H9 (cell line): ENCODE measurements at regions not wholly inside any gene's neighbourhood (a gene's known extent, or its start where the extent isn't known, plus 50 kb on each side); places are given as distances from the start of the nearest gene placed in this dataset.

Experiments used
- DNase-seq: peaks from one replicate; pipeline ENCODE4 v3.0.0-alpha.2; 2017
- H2AFZ ChIP-seq: one replicate; pipeline ENCODE4 v1.6.1; 2013; ENCODE audit warnings: mild to moderate bottlenecking, low read length, control low read depth, moderate library complexity
- H2AK5ac ChIP-seq: 2 replicates; pipeline ENCODE4 v1.6.1; 2013; ENCODE audit warnings: low read length, control low read depth, mixed read lengths; ENCODE audit not compliant: insufficient read length
- H2BK120ac ChIP-seq: one replicate; pipeline ENCODE4 v1.6.1; 2013; ENCODE audit warnings: low read depth, mild to moderate bottlenecking, low read length, control low read depth, inconsistent platforms; ENCODE audit not compliant: poor library complexity, severe bottlenecking
- H2BK12ac ChIP-seq: 2 replicates; pipeline ENCODE4 v1.6.1; 2013; ENCODE audit warnings: low read length, control low read depth, mixed read lengths, low read depth; ENCODE audit not compliant: insufficient read length
- H2BK15ac ChIP-seq: 2 replicates; pipeline ENCODE4 v1.6.1; 2013; ENCODE audit warnings: low read depth, low read length, control low read depth
- H2BK20ac ChIP-seq: one replicate; pipeline ENCODE4 v1.6.1; 2013; ENCODE audit warnings: low read depth, mild to moderate bottlenecking, low read length, control low read depth, inconsistent platforms; ENCODE audit not compliant: poor library complexity, severe bottlenecking
- H2BK5ac ChIP-seq: 2 replicates; pipeline ENCODE4 v1.6.1; 2013; ENCODE audit warnings: low read length, control low read depth, mixed read lengths; ENCODE audit not compliant: insufficient read length
- H3K14ac ChIP-seq: 2 replicates; pipeline ENCODE4 v1.6.1; 2013; ENCODE audit warnings: low read length, control low read depth; ENCODE audit not compliant: insufficient read depth
- H3K18ac ChIP-seq: 2 replicates; pipeline ENCODE4 v1.6.1; 2013; ENCODE audit warnings: low read depth, mild to moderate bottlenecking, mixed read lengths, low read length, control low read depth; ENCODE audit not compliant: insufficient read length
- H3K23ac ChIP-seq: 2 replicates; pipeline ENCODE4 v1.6.1; 2013; ENCODE audit warnings: low read length, control low read depth, mixed read lengths, low read depth; ENCODE audit not compliant: insufficient read length
- H3K23me2 ChIP-seq: 2 replicates; pipeline ENCODE4 v1.6.1; 2013; ENCODE audit warnings: low read depth, mild to moderate bottlenecking, mixed read lengths, low read length, control low read depth; ENCODE audit not compliant: insufficient read length, poor library complexity, severe bottlenecking
- H3K27ac ChIP-seq: 2 replicates; pipeline ENCODE4 v1.5.1; 2013; ENCODE audit warnings: low read length, control low read depth, mixed read lengths, low read depth; ENCODE audit not compliant: insufficient read length
- H3K27me3 ChIP-seq: 2 replicates; pipeline ENCODE4 v1.6.1; 2013; ENCODE audit warnings: low read length, control low read depth, inconsistent platforms; ENCODE audit not compliant: insufficient read depth
- H3K4ac ChIP-seq: 2 replicates; pipeline ENCODE4 v1.6.1; 2013; ENCODE audit warnings: low read depth, mild to moderate bottlenecking, control low read depth, inconsistent platforms, low read length, moderate library complexity
- H3K4me1 ChIP-seq: 2 replicates; pipeline ENCODE4 v1.6.1; 2013; ENCODE audit warnings: low read length, control low read depth, inconsistent platforms; ENCODE audit not compliant: insufficient read depth
- H3K4me2 ChIP-seq: 2 replicates; pipeline ENCODE4 v1.6.1; 2013; ENCODE audit warnings: low read length, control low read depth, mixed read lengths; ENCODE audit not compliant: insufficient read length, insufficient read depth
- H3K56ac ChIP-seq: 2 replicates; pipeline ENCODE4 v1.6.1; 2013; ENCODE audit warnings: low read depth, mild to moderate bottlenecking, mixed read lengths, low read length, control low read depth; ENCODE audit not compliant: insufficient read length
- H3K79me1 ChIP-seq: 2 replicates; pipeline ENCODE4 v1.6.1; 2013; ENCODE audit warnings: low read depth, mild to moderate bottlenecking, moderate library complexity, low read length, control low read depth, inconsistent platforms; ENCODE audit not compliant: insufficient read depth, poor library complexity, severe bottlenecking
- H3K79me2 ChIP-seq: 2 replicates; pipeline ENCODE4 v1.6.1; 2013; ENCODE audit warnings: low read length, control low read depth, inconsistent platforms; ENCODE audit not compliant: insufficient read depth
- H3K9ac ChIP-seq: 2 replicates; pipeline ENCODE4 v1.6.1; 2013; ENCODE audit warnings: low read length, control low read depth, mixed read lengths; ENCODE audit not compliant: insufficient read length; ENCODE audit errors: extremely low read depth
- H3K9me3 ChIP-seq: one replicate; pipeline ENCODE4 v1.6.1; 2013; ENCODE audit warnings: low read depth, low read length, inconsistent platforms; ENCODE audit not compliant: control insufficient read depth
- H3T11ph ChIP-seq: one replicate; pipeline ENCODE4 v1.6.1; 2013; ENCODE audit warnings: mild to moderate bottlenecking, low read length, control low read depth, inconsistent platforms
- H4K20me1 ChIP-seq: one replicate; pipeline ENCODE4 v1.6.1; 2013; ENCODE audit not compliant: control insufficient read depth, insufficient read length, insufficient read depth
- H4K5ac ChIP-seq: 2 replicates; pipeline ENCODE4 v1.6.1; 2013; ENCODE audit warnings: low read depth, mild to moderate bottlenecking, mixed read lengths, low read length, control low read depth; ENCODE audit not compliant: insufficient read length
- H4K8ac ChIP-seq: replicated peaks from 2 replicates; pipeline ENCODE4 v1.6.1; 2013; ENCODE audit warnings: low read length, control low read depth, mixed read lengths, low read depth; ENCODE audit not compliant: insufficient read length
- H4K91ac ChIP-seq: 2 replicates; pipeline ENCODE4 v1.6.1; 2013; ENCODE audit warnings: low read depth, mild to moderate bottlenecking, moderate library complexity, mixed read lengths, low read length, control low read depth; ENCODE audit not compliant: insufficient read length
- H3K27ac Mint-ChIP-seq, 3 experiments: 2 replicates in 2 of 3; 3 replicates in 1 of 3; pipeline ENCODE4 v1.8.0; 2020 to 2021; ENCODE audit warnings: mixed read lengths in 3 of 3, mild to moderate bottlenecking in 1 of 3, moderate library complexity in 1 of 3
- H3K27me3 Mint-ChIP-seq: 2 replicates; pipeline ENCODE4 v1.8.0; 2021; ENCODE audit warnings: low read depth, mild to moderate bottlenecking, moderate library complexity, mixed read lengths
- H3K36me3 Mint-ChIP-seq, 3 experiments: 2 replicates in 2 of 3; 3 replicates in 1 of 3; pipeline ENCODE4 v1.8.0; 2020 to 2021; ENCODE audit warnings: low read depth in 3 of 3, mixed read lengths in 3 of 3; ENCODE audit not compliant: insufficient read depth in 1 of 3
- H3K4me1 Mint-ChIP-seq, 2 experiments: 2 replicates each; pipeline ENCODE4 v1.8.0; 2020; ENCODE audit warnings: mixed read lengths in 2 of 2
- H3K4me3 Mint-ChIP-seq, 2 experiments: 2 replicates in 1 of 2; 3 replicates in 1 of 2; pipeline ENCODE4 v1.8.0; 2020 to 2021; ENCODE audit warnings: mild to moderate bottlenecking in 2 of 2, mixed read lengths in 2 of 2, moderate library complexity in 1 of 2
- H3K9me3 Mint-ChIP-seq, 2 experiments: 2 replicates in 1 of 2; 3 replicates in 1 of 2; pipeline ENCODE4 v1.8.0; 2020; ENCODE audit warnings: mild to moderate bottlenecking in 2 of 2, mixed read lengths in 2 of 2, moderate library complexity in 1 of 2
- WGBS: extraction: QIAGEN DNeasy Blood & Tissue Kit; methylation state at CpG from one replicate; pipeline ENCODE4 v1.1.7; 2013; ENCODE audit warnings: missing lambda C conversion rate, low lambda C conversion rate, mixed read lengths; ENCODE audit not compliant: insufficient read length; ENCODE audit errors: extremely low coverage; 5-methylcytosine and 5-hydroxymethylcytosine counted together
- TF ChIP-seq, protein P1 (sequence below): fragments of 200-600 bp; sonication (generic); conservative IDR thresholded peaks from 3 replicates; pipeline ENCODE4 v1.8.0; 2021; ENCODE audit warnings: antibody characterized with exemption, mild to moderate bottlenecking

DNA sequence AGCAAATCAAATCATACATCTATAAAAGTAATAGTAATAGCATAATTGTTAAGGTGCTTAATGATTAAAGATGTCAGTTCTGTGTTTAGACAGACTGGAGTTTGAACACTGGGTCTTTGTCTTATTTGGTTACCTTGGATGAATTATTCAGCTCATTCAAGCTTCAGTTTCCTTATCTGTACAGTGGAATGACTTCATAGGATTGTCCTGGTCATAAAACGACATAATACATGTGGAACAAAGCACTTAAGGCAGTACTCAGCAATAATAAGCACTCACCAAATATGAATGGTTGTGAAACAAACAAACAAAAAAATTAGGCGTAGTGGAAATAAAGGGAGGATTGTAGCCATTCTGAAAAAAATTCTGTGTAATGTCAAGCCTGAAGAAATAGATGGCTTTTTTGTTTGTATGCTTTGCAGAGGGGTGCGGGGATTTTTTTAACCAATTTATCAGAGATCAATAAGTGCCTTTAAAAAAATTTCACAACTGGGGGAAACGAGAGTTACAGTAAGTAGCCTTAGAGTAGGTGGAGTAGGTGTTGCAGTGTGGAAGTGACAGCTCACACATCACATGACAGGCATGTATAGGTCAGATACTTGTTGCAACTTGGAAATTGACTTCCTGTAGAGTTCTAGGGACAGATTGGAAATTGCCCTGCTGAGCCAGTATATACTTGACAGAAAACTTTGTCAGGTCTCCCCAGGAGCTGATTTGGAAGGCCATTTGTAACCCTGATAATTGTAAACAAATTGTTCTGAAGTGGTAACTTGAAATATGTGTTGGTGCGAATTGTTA, 157.7 kb downstream of the SLC15A5 start:
- Histone ChIP-seq H3K56ac (no peak overlapping the region), H3K14ac (no peak overlapping the region), H2AFZ (no peak overlapping the region), H3K4me1 (peaks cover 4% of the 10 kb centered on the region; the same call in 1 of the 2 replicates), H3K9ac (no peak overlapping the region), H3K4ac (no peak overlapping the region), H2BK12ac (no peak overlapping the region), H3K79me1 (no peaks in the 10 kb centered on the region), H2AK5ac (no peak overlapping the region), H3K4me2 (no peak overlapping the region), H3K23ac (no peak overlapping the region), H3K27me3 (no peaks in the 10 kb centered on the region), H3K18ac (no peak overlapping the region), H3K27ac (no peak overlapping the region), H4K20me1 (no peaks in the 10 kb centered on the region), H4K91ac (no peak overlapping the region), H4K8ac (no peak overlapping the region), H3K79me2 (no peaks in the 10 kb centered on the region), H2BK120ac (no peak overlapping the region), H3T11ph (no peak overlapping the region), H2BK15ac (no peak overlapping the region), H2BK5ac (no peak overlapping the region), H4K5ac (no peak overlapping the region), H3K23me2 (no peaks in the 10 kb centered on the region), H2BK20ac (no peak overlapping the region), H3K9me3 (no peaks in the 10 kb centered on the region)
- WGBS, result no CpG with 5 or more reads among the region's 5 CpGs
- Mint-ChIP-seq H3K27ac (no peak overlapping the region), H3K9me3 (no peaks in the 10 kb centered on the region), H3K4me1 (peaks cover 8 to 9% of the 10 kb centered on the region in 2 experiments), H3K4me3 (no peak overlapping the region), H3K36me3 (no peaks in the 10 kb centered on the region), H3K27me3 (no peaks in the 10 kb centered on the region)
- no peak for DNase-seq
- TF ChIP-seq, protein P1, sequence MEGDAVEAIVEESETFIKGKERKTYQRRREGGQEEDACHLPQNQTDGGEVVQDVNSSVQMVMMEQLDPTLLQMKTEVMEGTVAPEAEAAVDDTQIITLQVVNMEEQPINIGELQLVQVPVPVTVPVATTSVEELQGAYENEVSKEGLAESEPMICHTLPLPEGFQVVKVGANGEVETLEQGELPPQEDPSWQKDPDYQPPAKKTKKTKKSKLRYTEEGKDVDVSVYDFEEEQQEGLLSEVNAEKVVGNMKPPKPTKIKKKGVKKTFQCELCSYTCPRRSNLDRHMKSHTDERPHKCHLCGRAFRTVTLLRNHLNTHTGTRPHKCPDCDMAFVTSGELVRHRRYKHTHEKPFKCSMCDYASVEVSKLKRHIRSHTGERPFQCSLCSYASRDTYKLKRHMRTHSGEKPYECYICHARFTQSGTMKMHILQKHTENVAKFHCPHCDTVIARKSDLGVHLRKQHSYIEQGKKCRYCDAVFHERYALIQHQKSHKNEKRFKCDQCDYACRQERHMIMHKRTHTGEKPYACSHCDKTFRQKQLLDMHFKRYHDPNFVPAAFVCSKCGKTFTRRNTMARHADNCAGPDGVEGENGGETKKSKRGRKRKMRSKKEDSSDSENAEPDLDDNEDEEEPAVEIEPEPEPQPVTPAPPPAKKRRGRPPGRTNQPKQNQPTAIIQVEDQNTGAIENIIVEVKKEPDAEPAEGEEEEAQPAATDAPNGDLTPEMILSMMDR, result no peak
